ENCODE measurements at regions not wholly inside any gene's neighbourhood (a gene's known extent, or its start where the extent isn't known, plus 50 kb on each side); places are given as distances from the start of the nearest gene placed in this dataset.

DNA sequence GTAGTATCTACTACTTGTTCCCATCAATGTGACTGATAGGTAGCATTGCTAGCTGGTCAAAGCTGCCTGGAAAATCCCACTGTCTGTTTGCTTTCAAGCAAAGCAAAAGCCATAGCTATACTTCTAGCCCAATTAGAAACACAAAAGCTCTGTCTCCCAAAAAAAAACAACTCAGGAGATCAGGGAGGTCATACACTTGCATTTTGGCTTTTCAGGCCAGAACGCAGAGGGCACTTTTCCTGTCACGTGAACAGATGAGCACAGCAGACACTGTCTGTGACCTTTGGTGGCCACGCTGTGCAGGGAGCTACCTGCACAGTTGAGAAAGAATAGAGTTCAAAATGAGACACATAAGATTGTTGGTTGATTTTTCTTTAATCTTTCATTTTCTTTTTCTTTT, 441.7 kb upstream of the PDZRN3 start:
- no peak for TF ChIP-seq CTCF (IDR thresholded peaks at IDR 0.05; ENCODE audit: low read depth, low read length)
- DNase-seq (ENCODE audit: extremely low read depth, low read depth), result no peak

GRCh38 chr3:74059923-74060600, 435.3 kb upstream of the PDZRN3 start:
- no peak for DNase-seq (ENCODE audit: extremely low read depth, low read depth)
- TF ChIP-seq CTCF (IDR thresholded peaks at IDR 0.05; ENCODE audit: low read depth, low read length), result no peak

GRCh38 chr3:74059301-74059922, 434.7 kb upstream of the PDZRN3 start:
- DNase-seq (ENCODE audit: extremely low read depth, low read depth), result no peak
- TF ChIP-seq CTCF (IDR thresholded peaks at IDR 0.05; ENCODE audit: low read depth, low read length), result no peak

GRCh38 chr3:74057169-74057568, 432.4 kb upstream of the PDZRN3 start:
- DNase-seq (ENCODE audit: extremely low read depth, low read depth), result no peak
- TF ChIP-seq CTCF (IDR thresholded peaks at IDR 0.05; ENCODE audit: low read depth, low read length), result no peak

DNA sequence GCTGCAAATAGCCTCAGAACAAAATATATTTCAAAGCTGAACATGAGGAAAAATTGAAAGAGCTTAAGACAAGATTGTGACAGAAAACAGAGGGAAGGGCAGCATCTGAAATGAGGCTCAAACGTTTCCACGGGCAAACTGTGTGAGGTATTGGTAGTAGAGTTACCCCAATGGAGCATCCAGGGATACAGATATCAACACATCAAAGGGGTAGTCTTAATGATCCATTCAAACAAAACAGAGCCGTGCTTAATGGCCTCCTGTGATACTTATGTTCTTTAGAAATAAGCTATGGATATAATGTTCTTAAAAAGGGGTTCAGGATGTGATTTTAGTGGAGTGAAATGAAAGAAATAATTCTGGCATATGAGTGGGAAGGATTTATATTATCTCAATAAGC, 430.3 kb upstream of the PDZRN3 start:
- DNase-seq (ENCODE audit: extremely low read depth, low read depth), result no peak
- no peak for TF ChIP-seq CTCF (IDR thresholded peaks at IDR 0.05; ENCODE audit: low read depth, low read length)

- TF ChIP-seq CTCF (IDR thresholded peaks at IDR 0.05; ENCODE audit: low read depth, low read length), result no peak
- no peak for DNase-seq (ENCODE audit: extremely low read depth, low read depth)
Observed at GRCh38 chr3:74054566-74054965, 429.8 kb upstream of the PDZRN3 start.

GRCh38 chr3:74053970-74054516, 429.3 kb upstream of the PDZRN3 start:
- TF ChIP-seq CTCF (IDR thresholded peaks at IDR 0.05; ENCODE audit: low read depth, low read length), result no peak
- DNase-seq (ENCODE audit: extremely low read depth, low read depth), result no peak
